ENCODE measurements at regions not wholly inside any gene's neighbourhood (a gene's known extent, or its start where the extent isn't known, plus 50 kb on each side); places are given as distances from the start of the nearest gene placed in this dataset.

GRCh38 chr7:66493235-66494205 is 135.2 kb upstream of the KCTD7 start:
- no peaks in the 10 kb centered on the region for H3K27me3 ChIP-seq (ENCODE audit: control insufficient read depth, insufficient read depth, low read length)
- H3K4me1 ChIP-seq (ENCODE audit: control insufficient read depth, insufficient read depth, low read length): peaks cover 23% of the 10 kb centered on the region
- under 1% methylated on average over 68 of the region's 68 CpGs for WGBS (ENCODE audit: insufficient coverage)
- peak; percentile 93 to 99 (median 96) for DNase-seq (ENCODE audit: low read depth in 4 of 6, low spot score in 6 of 6)
- H3K27ac ChIP-seq (ENCODE audit: low read depth, low read length): peak overlapping the region; percentile 91
- no peaks in the 10 kb centered on the region for H3K9me3 ChIP-seq (ENCODE audit: control insufficient read depth, insufficient read depth, low read length)
- peak overlapping the region; percentile 71 for H3K4me3 ChIP-seq (ENCODE audit: low read depth, low read length)
- no peaks in the 10 kb centered on the region for H3K36me3 ChIP-seq (ENCODE audit: control insufficient read depth, insufficient read depth, low read length)

- Histone ChIP-seq H3K4me3 (ENCODE audit: low read depth, low read length) (no peak overlapping the region), H3K36me3 (ENCODE audit: control insufficient read depth, insufficient read depth, low read length) (no peaks in the 10 kb centered on the region), H3K27ac (ENCODE audit: low read depth, low read length) (no peak overlapping the region), H3K9me3 (ENCODE audit: control insufficient read depth, insufficient read depth, low read length) (no peaks in the 10 kb centered on the region), H3K27me3 (ENCODE audit: control insufficient read depth, insufficient read depth, low read length) (no peaks in the 10 kb centered on the region), H3K4me1 (ENCODE audit: control insufficient read depth, insufficient read depth, low read length) (peaks cover 19% of the 10 kb centered on the region)
- DNase-seq (ENCODE audit: low read depth in 4 of 6, low spot score in 6 of 6): no peak
- 100% methylated on average over 1 of the region's 5 CpGs for WGBS (ENCODE audit: insufficient coverage)
Measured at GRCh38 chr7:66497346-66497745, 131.3 kb upstream of the KCTD7 start.

- H3K27me3 ChIP-seq (ENCODE audit: control insufficient read depth, insufficient read depth, low read length): no peaks in the 10 kb centered on the region
- no peak overlapping the region for H3K27ac ChIP-seq (ENCODE audit: low read depth, low read length)
- WGBS (ENCODE audit: insufficient coverage): 92% methylated on average over 1 of the region's 3 CpGs
- no peak overlapping the region for H3K4me3 ChIP-seq (ENCODE audit: low read depth, low read length)
- H3K4me1 ChIP-seq (ENCODE audit: control insufficient read depth, insufficient read depth, low read length): no peaks in the 10 kb centered on the region
- no peaks in the 10 kb centered on the region for H3K9me3 ChIP-seq (ENCODE audit: control insufficient read depth, insufficient read depth, low read length)
- DNase-seq (ENCODE audit: low read depth in 4 of 6, low spot score in 6 of 6): no peak
- H3K36me3 ChIP-seq (ENCODE audit: control insufficient read depth, insufficient read depth, low read length): no peaks in the 10 kb centered on the region
Measured at GRCh38 chr7:66500087-66500486, 128.6 kb upstream of the KCTD7 start.

- Histone ChIP-seq H3K9me3 (ENCODE audit: control insufficient read depth, insufficient read depth, low read length) (no peaks in the 10 kb centered on the region), H3K4me3 (ENCODE audit: low read depth, low read length) (no peak overlapping the region), H3K4me1 (ENCODE audit: control insufficient read depth, insufficient read depth, low read length) (peaks cover 10% of the 10 kb centered on the region), H3K36me3 (ENCODE audit: control insufficient read depth, insufficient read depth, low read length) (no peaks in the 10 kb centered on the region), H3K27me3 (ENCODE audit: control insufficient read depth, insufficient read depth, low read length) (no peaks in the 10 kb centered on the region), H3K27ac (ENCODE audit: low read depth, low read length) (no peak overlapping the region)
- WGBS (ENCODE audit: insufficient coverage): 87% methylated on average over 9 of the region's 12 CpGs
- DNase-seq (ENCODE audit: low read depth in 4 of 6, low spot score in 6 of 6): no peak
Measured at GRCh38 chr7:66502230-66503035, 126.2 kb upstream of the KCTD7 start.

GRCh38 chr7:66503036-66503370 is 125.7 kb upstream of the KCTD7 start:
- Histone ChIP-seq H3K27ac (ENCODE audit: low read depth, low read length) (no peak overlapping the region), H3K4me3 (ENCODE audit: low read depth, low read length) (no peak overlapping the region), H3K4me1 (ENCODE audit: control insufficient read depth, insufficient read depth, low read length) (peaks cover 10% of the 10 kb centered on the region), H3K36me3 (ENCODE audit: control insufficient read depth, insufficient read depth, low read length) (no peaks in the 10 kb centered on the region), H3K27me3 (ENCODE audit: control insufficient read depth, insufficient read depth, low read length) (no peaks in the 10 kb centered on the region), H3K9me3 (ENCODE audit: control insufficient read depth, insufficient read depth, low read length) (no peaks in the 10 kb centered on the region)
- DNase-seq (ENCODE audit: low read depth in 4 of 6, low spot score in 6 of 6): no peak
- WGBS (ENCODE audit: insufficient coverage): 77% methylated on average over 11 of the region's 13 CpGs

GRCh38 chr7:66503551-66504031 is 125.1 kb upstream of the KCTD7 start:
- Histone ChIP-seq H3K4me1 (ENCODE audit: control insufficient read depth, insufficient read depth, low read length) (peaks cover 10% of the 10 kb centered on the region), H3K4me3 (ENCODE audit: low read depth, low read length) (no peak overlapping the region), H3K36me3 (ENCODE audit: control insufficient read depth, insufficient read depth, low read length) (no peaks in the 10 kb centered on the region), H3K9me3 (ENCODE audit: control insufficient read depth, insufficient read depth, low read length) (no peaks in the 10 kb centered on the region), H3K27ac (ENCODE audit: low read depth, low read length) (no peak overlapping the region), H3K27me3 (ENCODE audit: control insufficient read depth, insufficient read depth, low read length) (no peaks in the 10 kb centered on the region)
- no peak for DNase-seq (ENCODE audit: low read depth in 4 of 6, low spot score in 6 of 6)
- WGBS (ENCODE audit: insufficient coverage): 84% methylated on average over 19 of the region's 19 CpGs

GRCh38 chr7:66504131-66504530 is 124.5 kb upstream of the KCTD7 start:
- no peaks in the 10 kb centered on the region for H3K9me3 ChIP-seq (ENCODE audit: control insufficient read depth, insufficient read depth, low read length)
- H3K27ac ChIP-seq (ENCODE audit: low read depth, low read length): no peak overlapping the region
- WGBS (ENCODE audit: insufficient coverage): 89% methylated on average over 8 of the region's 10 CpGs
- H3K27me3 ChIP-seq (ENCODE audit: control insufficient read depth, insufficient read depth, low read length): no peaks in the 10 kb centered on the region
- peaks cover 10% of the 10 kb centered on the region for H3K4me1 ChIP-seq (ENCODE audit: control insufficient read depth, insufficient read depth, low read length)
- H3K4me3 ChIP-seq (ENCODE audit: low read depth, low read length): no peak overlapping the region
- DNase-seq (ENCODE audit: low read depth in 4 of 6, low spot score in 6 of 6): no peak
- H3K36me3 ChIP-seq (ENCODE audit: control insufficient read depth, insufficient read depth, low read length): no peaks in the 10 kb centered on the region

GRCh38 chr7:66505009-66505408 is 123.7 kb upstream of the KCTD7 start:
- no peaks in the 10 kb centered on the region for H3K36me3 ChIP-seq (ENCODE audit: control insufficient read depth, insufficient read depth, low read length)
- H3K4me3 ChIP-seq (ENCODE audit: low read depth, low read length): no peak overlapping the region
- no peak for DNase-seq (ENCODE audit: low read depth in 4 of 6, low spot score in 6 of 6)
- no peaks in the 10 kb centered on the region for H3K9me3 ChIP-seq (ENCODE audit: control insufficient read depth, insufficient read depth, low read length)
- peaks cover 10% of the 10 kb centered on the region for H3K4me1 ChIP-seq (ENCODE audit: control insufficient read depth, insufficient read depth, low read length)
- no peaks in the 10 kb centered on the region for H3K27me3 ChIP-seq (ENCODE audit: control insufficient read depth, insufficient read depth, low read length)
- H3K27ac ChIP-seq (ENCODE audit: low read depth, low read length): no peak overlapping the region
- 97% methylated on average over 20 of the region's 30 CpGs for WGBS (ENCODE audit: insufficient coverage)

- 50% methylated on average over 81 of the region's 86 CpGs for WGBS (ENCODE audit: insufficient coverage)
- no peaks in the 10 kb centered on the region for H3K9me3 ChIP-seq (ENCODE audit: control insufficient read depth, insufficient read depth, low read length)
- H3K36me3 ChIP-seq (ENCODE audit: control insufficient read depth, insufficient read depth, low read length): no peaks in the 10 kb centered on the region
- peak in 2 of 6 donors; percentile 40 to 75 for DNase-seq (ENCODE audit: low read depth in 4 of 6, low spot score in 6 of 6)
- H3K27ac ChIP-seq (ENCODE audit: low read depth, low read length): no peak overlapping the region
- peaks cover 10% of the 10 kb centered on the region for H3K4me1 ChIP-seq (ENCODE audit: control insufficient read depth, insufficient read depth, low read length)
- H3K4me3 ChIP-seq (ENCODE audit: low read depth, low read length): peak overlapping the region; percentile 12
- H3K27me3 ChIP-seq (ENCODE audit: control insufficient read depth, insufficient read depth, low read length): no peaks in the 10 kb centered on the region
Measured at GRCh38 chr7:66505531-66506451, 122.9 kb upstream of the KCTD7 start.
